Endodermal cell (in vitro differentiated cells): ENCODE measurements at regions not wholly inside any gene's neighbourhood (a gene's known extent, or its start where the extent isn't known, plus 50 kb on each side); places are given as distances from the start of the nearest gene placed in this dataset.

Experiments
- DNase-seq: peaks from one replicate; pipeline ENCODE4 v3.0.0-alpha.2; 2017
- H3K27ac ChIP-seq: 2 replicates; pipeline ENCODE4 v1.5.1; 2013; ENCODE audit warnings: mild to moderate bottlenecking, low read depth, low read length, moderate library complexity
- H3K27me3 ChIP-seq: 2 replicates; pipeline ENCODE4 v1.6.1; 2013; ENCODE audit warnings: mild to moderate bottlenecking, low read length, moderate library complexity; ENCODE audit not compliant: insufficient read depth, control insufficient read depth, poor library complexity, severe bottlenecking
- H3K36me3 ChIP-seq: 2 replicates; pipeline ENCODE4 v1.7.0; 2013; ENCODE audit warnings: mild to moderate bottlenecking, low read length, moderate library complexity; ENCODE audit not compliant: control insufficient read depth, insufficient read depth
- H3K4me1 ChIP-seq: one replicate; pipeline ENCODE4 v1.7.0; 2013; ENCODE audit warnings: low read length; ENCODE audit not compliant: control insufficient read depth, insufficient read depth
- H3K4me3 ChIP-seq: 2 replicates; pipeline ENCODE4 v1.5.1; 2013; ENCODE audit warnings: mild to moderate bottlenecking, low read length, moderate library complexity
- H3K9ac ChIP-seq: 2 replicates; pipeline ENCODE4 v1.6.1; 2013; ENCODE audit warnings: mild to moderate bottlenecking, low read length, moderate library complexity; ENCODE audit not compliant: poor library complexity, severe bottlenecking; ENCODE audit errors: extremely low read depth
- H3K9me3 ChIP-seq: 2 replicates; pipeline ENCODE4 v1.6.1; 2013; ENCODE audit warnings: mild to moderate bottlenecking, low read length, moderate library complexity; ENCODE audit not compliant: control insufficient read depth
- H3K27ac Mint-ChIP-seq: 2 replicates; pipeline ENCODE4 v1.8.0; 2020; ENCODE audit warnings: mixed read lengths
- H3K27me3 Mint-ChIP-seq: 2 replicates; pipeline ENCODE4 v1.8.0; 2021; ENCODE audit warnings: mild to moderate bottlenecking, mixed read lengths; ENCODE audit not compliant: insufficient read depth
- H3K36me3 Mint-ChIP-seq: 2 replicates; pipeline ENCODE4 v1.8.0; 2020; ENCODE audit warnings: low read depth, mixed read lengths
- H3K4me1 Mint-ChIP-seq: 2 replicates; pipeline ENCODE4 v1.8.0; 2020; ENCODE audit warnings: mixed read lengths
- H3K4me3 Mint-ChIP-seq: 2 replicates; pipeline ENCODE4 v1.8.0; 2020; ENCODE audit warnings: mild to moderate bottlenecking, moderate library complexity, mixed read lengths
- H3K9me3 Mint-ChIP-seq: 2 replicates; pipeline ENCODE4 v1.8.0; 2020; ENCODE audit warnings: mild to moderate bottlenecking, mixed read lengths
- WGBS, 2 experiments: methylation state at CpG; one replicate each; pipeline versions ENCODE4 v1.1.5 to v1.1.7; 2013; ENCODE audit warnings: missing lambda C conversion rate in 2 of 2, mixed read lengths in 1 of 2; ENCODE audit not compliant: insufficient coverage in 1 of 2, insufficient read length in 1 of 2; 5-methylcytosine and 5-hydroxymethylcytosine counted together
- TF ChIP-seq, protein P1 (sequence below): fragments of 200-600 bp; sonication (generic); conservative IDR thresholded peaks from 2 replicates; pipeline ENCODE4 v1.5.0; 2021; ENCODE audit warnings: antibody characterized with exemption, mild to moderate bottlenecking

DNA sequence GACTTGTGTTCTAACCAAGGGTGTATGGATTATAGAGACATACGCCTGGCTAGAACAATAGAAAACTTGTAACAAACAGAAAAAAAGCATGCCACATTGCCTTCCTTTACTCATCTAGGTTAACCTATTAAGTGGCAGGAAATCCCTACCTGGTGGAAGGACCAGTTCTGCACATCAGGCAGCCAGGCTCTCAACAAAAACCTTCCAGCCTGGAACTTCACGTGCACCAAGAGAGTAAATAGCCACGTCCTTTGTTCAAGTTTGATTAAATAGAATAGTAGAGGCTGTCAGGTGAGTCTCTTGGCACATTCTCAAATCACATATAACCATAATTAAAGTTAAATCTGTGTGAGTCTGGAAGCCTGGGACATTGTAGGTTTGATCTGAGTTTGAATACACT, 85.0 kb upstream of the DPH6 start:
- H3K27me3 Mint-ChIP-seq = no peaks in the 10 kb centered on the region
- DNase-seq = no peak
- TF ChIP-seq, protein P1, sequence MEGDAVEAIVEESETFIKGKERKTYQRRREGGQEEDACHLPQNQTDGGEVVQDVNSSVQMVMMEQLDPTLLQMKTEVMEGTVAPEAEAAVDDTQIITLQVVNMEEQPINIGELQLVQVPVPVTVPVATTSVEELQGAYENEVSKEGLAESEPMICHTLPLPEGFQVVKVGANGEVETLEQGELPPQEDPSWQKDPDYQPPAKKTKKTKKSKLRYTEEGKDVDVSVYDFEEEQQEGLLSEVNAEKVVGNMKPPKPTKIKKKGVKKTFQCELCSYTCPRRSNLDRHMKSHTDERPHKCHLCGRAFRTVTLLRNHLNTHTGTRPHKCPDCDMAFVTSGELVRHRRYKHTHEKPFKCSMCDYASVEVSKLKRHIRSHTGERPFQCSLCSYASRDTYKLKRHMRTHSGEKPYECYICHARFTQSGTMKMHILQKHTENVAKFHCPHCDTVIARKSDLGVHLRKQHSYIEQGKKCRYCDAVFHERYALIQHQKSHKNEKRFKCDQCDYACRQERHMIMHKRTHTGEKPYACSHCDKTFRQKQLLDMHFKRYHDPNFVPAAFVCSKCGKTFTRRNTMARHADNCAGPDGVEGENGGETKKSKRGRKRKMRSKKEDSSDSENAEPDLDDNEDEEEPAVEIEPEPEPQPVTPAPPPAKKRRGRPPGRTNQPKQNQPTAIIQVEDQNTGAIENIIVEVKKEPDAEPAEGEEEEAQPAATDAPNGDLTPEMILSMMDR = no peak
- 89% methylated on average over 3 of the region's 3 CpGs; no CpG with 5 or more reads in 1 of the 2 experiments for WGBS, 2 experiments
- no peaks in the 10 kb centered on the region for H3K36me3 Mint-ChIP-seq
- Histone ChIP-seq H3K9ac (no peak overlapping the region), H3K36me3 (no peaks in the 10 kb centered on the region), H3K4me3 (no peak overlapping the region), H3K27ac (no peak overlapping the region), H3K27me3 (no peaks in the 10 kb centered on the region), H3K9me3 (no peaks in the 10 kb centered on the region), H3K4me1 (no peaks in the 10 kb centered on the region)
- H3K4me3 Mint-ChIP-seq = no peak overlapping the region
- H3K27ac Mint-ChIP-seq = no peak overlapping the region
- no peaks in the 10 kb centered on the region for H3K9me3 Mint-ChIP-seq
- peaks cover 15% of the 10 kb centered on the region for H3K4me1 Mint-ChIP-seq

DNA sequence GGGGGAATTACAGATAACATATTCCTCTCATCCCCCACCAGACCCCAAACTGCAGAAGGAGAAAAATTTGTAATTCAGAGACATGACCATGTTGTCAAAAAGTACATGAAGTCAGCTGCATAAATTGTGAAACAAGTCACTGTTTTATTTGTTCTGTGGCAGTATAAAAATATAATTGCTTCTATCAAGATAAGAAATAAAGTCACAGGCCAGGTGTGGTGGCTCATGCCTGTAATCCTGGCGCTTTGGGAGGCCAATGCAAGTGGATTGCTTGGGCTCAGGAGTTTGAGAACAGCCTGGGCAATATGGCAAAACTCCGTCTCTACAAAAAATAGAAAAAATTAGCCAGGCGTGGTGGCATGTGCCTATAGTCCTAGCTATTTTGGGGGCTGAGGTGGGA, 87.7 kb upstream of the DPH6 start:
- H3K36me3 ChIP-seq = no peaks in the 10 kb centered on the region
- no peak overlapping the region for H3K27ac ChIP-seq
- no peaks in the 10 kb centered on the region for H3K9me3 ChIP-seq
- DNase-seq = no peak
- no peak overlapping the region for H3K4me3 ChIP-seq
- 91% methylated on average over 3 of the region's 3 CpGs; no CpG with 5 or more reads in 1 of the 2 experiments for WGBS, 2 experiments
- H3K27me3 Mint-ChIP-seq = no peaks in the 10 kb centered on the region
- no peaks in the 10 kb centered on the region for H3K27me3 ChIP-seq
- H3K9me3 Mint-ChIP-seq = no peaks in the 10 kb centered on the region
- no peak overlapping the region for H3K9ac ChIP-seq
- peaks cover 7% of the 10 kb centered on the region for H3K4me1 Mint-ChIP-seq
- no peak overlapping the region for H3K27ac Mint-ChIP-seq
- no peaks in the 10 kb centered on the region for H3K4me1 ChIP-seq
- TF ChIP-seq, protein P1 = no peak
- H3K4me3 Mint-ChIP-seq = no peak overlapping the region
- no peaks in the 10 kb centered on the region for H3K36me3 Mint-ChIP-seq

DNA sequence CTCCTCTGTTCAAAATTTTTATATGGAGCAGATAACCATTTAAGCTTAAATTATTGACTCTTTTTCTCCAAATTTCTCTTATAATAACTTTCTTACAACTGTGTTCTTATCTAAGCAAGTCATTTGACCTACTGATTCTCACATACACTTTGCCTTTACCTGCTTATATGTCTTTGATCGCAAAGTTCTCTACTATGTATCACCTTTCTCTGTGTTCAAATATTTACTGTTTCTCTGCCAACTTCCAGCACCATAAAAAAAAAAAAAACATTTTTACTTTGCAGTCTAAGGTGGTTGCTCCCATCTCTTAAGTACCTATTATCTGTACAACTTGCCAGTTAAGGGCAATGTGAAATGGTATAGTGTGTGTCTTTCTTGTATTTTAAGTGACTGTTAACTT, 100.8 kb upstream of the DPH6 start:
- no peak for DNase-seq
- Histone ChIP-seq H3K36me3 (no peaks in the 10 kb centered on the region), H3K27ac (no peak overlapping the region), H3K27me3 (no peaks in the 10 kb centered on the region), H3K4me1 (no peaks in the 10 kb centered on the region), H3K9me3 (no peaks in the 10 kb centered on the region), H3K9ac (no peak overlapping the region), H3K4me3 (no peak overlapping the region)
- H3K4me3 Mint-ChIP-seq = no peak overlapping the region
- no peaks in the 10 kb centered on the region for H3K27me3 Mint-ChIP-seq
- peaks cover 2% of the 10 kb centered on the region for H3K9me3 Mint-ChIP-seq
- H3K36me3 Mint-ChIP-seq = no peaks in the 10 kb centered on the region
- no peak overlapping the region for H3K27ac Mint-ChIP-seq
- peaks cover 6% of the 10 kb centered on the region for H3K4me1 Mint-ChIP-seq
- 93 to 100% methylated on average over 1 of the region's 1 CpG for WGBS, 2 experiments
- TF ChIP-seq, protein P1 = no peak
